H9 (cell line): ENCODE measurements at regions not wholly inside any gene's neighbourhood (a gene's known extent, or its start where the extent isn't known, plus 50 kb on each side); places are given as distances from the start of the nearest gene placed in this dataset.
A peak's percentile ranks its signal among the peaks of the same experiment; 100 is the strongest.

Experiments
- DNase-seq: peaks from one replicate; pipeline ENCODE4 v3.0.0-alpha.2; 2017
- H2AFZ ChIP-seq: one replicate; pipeline ENCODE4 v1.6.1; 2013; ENCODE audit warnings: mild to moderate bottlenecking, low read length, control low read depth, moderate library complexity
- H2AK5ac ChIP-seq: 2 replicates; pipeline ENCODE4 v1.6.1; 2013; ENCODE audit warnings: low read length, control low read depth, mixed read lengths; ENCODE audit not compliant: insufficient read length
- H2BK120ac ChIP-seq: one replicate; pipeline ENCODE4 v1.6.1; 2013; ENCODE audit warnings: low read depth, mild to moderate bottlenecking, low read length, control low read depth, inconsistent platforms; ENCODE audit not compliant: poor library complexity, severe bottlenecking
- H2BK12ac ChIP-seq: 2 replicates; pipeline ENCODE4 v1.6.1; 2013; ENCODE audit warnings: low read length, control low read depth, mixed read lengths, low read depth; ENCODE audit not compliant: insufficient read length
- H2BK15ac ChIP-seq: 2 replicates; pipeline ENCODE4 v1.6.1; 2013; ENCODE audit warnings: low read depth, low read length, control low read depth
- H2BK20ac ChIP-seq: one replicate; pipeline ENCODE4 v1.6.1; 2013; ENCODE audit warnings: low read depth, mild to moderate bottlenecking, low read length, control low read depth, inconsistent platforms; ENCODE audit not compliant: poor library complexity, severe bottlenecking
- H2BK5ac ChIP-seq: 2 replicates; pipeline ENCODE4 v1.6.1; 2013; ENCODE audit warnings: low read length, control low read depth, mixed read lengths; ENCODE audit not compliant: insufficient read length
- H3K14ac ChIP-seq: 2 replicates; pipeline ENCODE4 v1.6.1; 2013; ENCODE audit warnings: low read length, control low read depth; ENCODE audit not compliant: insufficient read depth
- H3K18ac ChIP-seq: 2 replicates; pipeline ENCODE4 v1.6.1; 2013; ENCODE audit warnings: low read depth, mild to moderate bottlenecking, mixed read lengths, low read length, control low read depth; ENCODE audit not compliant: insufficient read length
- H3K23ac ChIP-seq: 2 replicates; pipeline ENCODE4 v1.6.1; 2013; ENCODE audit warnings: low read length, control low read depth, mixed read lengths, low read depth; ENCODE audit not compliant: insufficient read length
- H3K23me2 ChIP-seq: 2 replicates; pipeline ENCODE4 v1.6.1; 2013; ENCODE audit warnings: low read depth, mild to moderate bottlenecking, mixed read lengths, low read length, control low read depth; ENCODE audit not compliant: insufficient read length, poor library complexity, severe bottlenecking
- H3K27ac ChIP-seq: 2 replicates; pipeline ENCODE4 v1.5.1; 2013; ENCODE audit warnings: low read length, control low read depth, mixed read lengths, low read depth; ENCODE audit not compliant: insufficient read length
- H3K27me3 ChIP-seq: 2 replicates; pipeline ENCODE4 v1.6.1; 2013; ENCODE audit warnings: low read length, control low read depth, inconsistent platforms; ENCODE audit not compliant: insufficient read depth
- H3K4ac ChIP-seq: 2 replicates; pipeline ENCODE4 v1.6.1; 2013; ENCODE audit warnings: low read depth, mild to moderate bottlenecking, control low read depth, inconsistent platforms, low read length, moderate library complexity
- H3K4me1 ChIP-seq: 2 replicates; pipeline ENCODE4 v1.6.1; 2013; ENCODE audit warnings: low read length, control low read depth, inconsistent platforms; ENCODE audit not compliant: insufficient read depth
- H3K4me2 ChIP-seq: 2 replicates; pipeline ENCODE4 v1.6.1; 2013; ENCODE audit warnings: low read length, control low read depth, mixed read lengths; ENCODE audit not compliant: insufficient read length, insufficient read depth
- H3K56ac ChIP-seq: 2 replicates; pipeline ENCODE4 v1.6.1; 2013; ENCODE audit warnings: low read depth, mild to moderate bottlenecking, mixed read lengths, low read length, control low read depth; ENCODE audit not compliant: insufficient read length
- H3K79me1 ChIP-seq: 2 replicates; pipeline ENCODE4 v1.6.1; 2013; ENCODE audit warnings: low read depth, mild to moderate bottlenecking, moderate library complexity, low read length, control low read depth, inconsistent platforms; ENCODE audit not compliant: insufficient read depth, poor library complexity, severe bottlenecking
- H3K79me2 ChIP-seq: 2 replicates; pipeline ENCODE4 v1.6.1; 2013; ENCODE audit warnings: low read length, control low read depth, inconsistent platforms; ENCODE audit not compliant: insufficient read depth
- H3K9ac ChIP-seq: 2 replicates; pipeline ENCODE4 v1.6.1; 2013; ENCODE audit warnings: low read length, control low read depth, mixed read lengths; ENCODE audit not compliant: insufficient read length; ENCODE audit errors: extremely low read depth
- H3K9me3 ChIP-seq: one replicate; pipeline ENCODE4 v1.6.1; 2013; ENCODE audit warnings: low read depth, low read length, inconsistent platforms; ENCODE audit not compliant: control insufficient read depth
- H3T11ph ChIP-seq: one replicate; pipeline ENCODE4 v1.6.1; 2013; ENCODE audit warnings: mild to moderate bottlenecking, low read length, control low read depth, inconsistent platforms
- H4K20me1 ChIP-seq: one replicate; pipeline ENCODE4 v1.6.1; 2013; ENCODE audit not compliant: control insufficient read depth, insufficient read length, insufficient read depth
- H4K5ac ChIP-seq: 2 replicates; pipeline ENCODE4 v1.6.1; 2013; ENCODE audit warnings: low read depth, mild to moderate bottlenecking, mixed read lengths, low read length, control low read depth; ENCODE audit not compliant: insufficient read length
- H4K8ac ChIP-seq: replicated peaks from 2 replicates; pipeline ENCODE4 v1.6.1; 2013; ENCODE audit warnings: low read length, control low read depth, mixed read lengths, low read depth; ENCODE audit not compliant: insufficient read length
- H4K91ac ChIP-seq: 2 replicates; pipeline ENCODE4 v1.6.1; 2013; ENCODE audit warnings: low read depth, mild to moderate bottlenecking, moderate library complexity, mixed read lengths, low read length, control low read depth; ENCODE audit not compliant: insufficient read length
- H3K27ac Mint-ChIP-seq, 3 experiments: 2 replicates in 2 of 3; 3 replicates in 1 of 3; pipeline ENCODE4 v1.8.0; 2020 to 2021; ENCODE audit warnings: mixed read lengths in 3 of 3, mild to moderate bottlenecking in 1 of 3, moderate library complexity in 1 of 3
- H3K27me3 Mint-ChIP-seq: 2 replicates; pipeline ENCODE4 v1.8.0; 2021; ENCODE audit warnings: low read depth, mild to moderate bottlenecking, moderate library complexity, mixed read lengths
- H3K36me3 Mint-ChIP-seq, 3 experiments: 2 replicates in 2 of 3; 3 replicates in 1 of 3; pipeline ENCODE4 v1.8.0; 2020 to 2021; ENCODE audit warnings: low read depth in 3 of 3, mixed read lengths in 3 of 3; ENCODE audit not compliant: insufficient read depth in 1 of 3
- H3K4me1 Mint-ChIP-seq, 2 experiments: 2 replicates each; pipeline ENCODE4 v1.8.0; 2020; ENCODE audit warnings: mixed read lengths in 2 of 2
- H3K4me3 Mint-ChIP-seq, 2 experiments: 2 replicates in 1 of 2; 3 replicates in 1 of 2; pipeline ENCODE4 v1.8.0; 2020 to 2021; ENCODE audit warnings: mild to moderate bottlenecking in 2 of 2, mixed read lengths in 2 of 2, moderate library complexity in 1 of 2
- H3K9me3 Mint-ChIP-seq, 2 experiments: 2 replicates in 1 of 2; 3 replicates in 1 of 2; pipeline ENCODE4 v1.8.0; 2020; ENCODE audit warnings: mild to moderate bottlenecking in 2 of 2, mixed read lengths in 2 of 2, moderate library complexity in 1 of 2
- CTCF ChIP-seq: fragments of 200-600 bp; sonication (generic); conservative IDR thresholded peaks from 3 replicates; pipeline ENCODE4 v1.8.0; 2021; ENCODE audit warnings: antibody characterized with exemption, mild to moderate bottlenecking
- WGBS: extraction: QIAGEN DNeasy Blood & Tissue Kit; methylation state at CpG from one replicate; pipeline ENCODE4 v1.1.7; 2013; ENCODE audit warnings: missing lambda C conversion rate, low lambda C conversion rate, mixed read lengths; ENCODE audit not compliant: insufficient read length; ENCODE audit errors: extremely low coverage; 5-methylcytosine and 5-hydroxymethylcytosine counted together

DNA sequence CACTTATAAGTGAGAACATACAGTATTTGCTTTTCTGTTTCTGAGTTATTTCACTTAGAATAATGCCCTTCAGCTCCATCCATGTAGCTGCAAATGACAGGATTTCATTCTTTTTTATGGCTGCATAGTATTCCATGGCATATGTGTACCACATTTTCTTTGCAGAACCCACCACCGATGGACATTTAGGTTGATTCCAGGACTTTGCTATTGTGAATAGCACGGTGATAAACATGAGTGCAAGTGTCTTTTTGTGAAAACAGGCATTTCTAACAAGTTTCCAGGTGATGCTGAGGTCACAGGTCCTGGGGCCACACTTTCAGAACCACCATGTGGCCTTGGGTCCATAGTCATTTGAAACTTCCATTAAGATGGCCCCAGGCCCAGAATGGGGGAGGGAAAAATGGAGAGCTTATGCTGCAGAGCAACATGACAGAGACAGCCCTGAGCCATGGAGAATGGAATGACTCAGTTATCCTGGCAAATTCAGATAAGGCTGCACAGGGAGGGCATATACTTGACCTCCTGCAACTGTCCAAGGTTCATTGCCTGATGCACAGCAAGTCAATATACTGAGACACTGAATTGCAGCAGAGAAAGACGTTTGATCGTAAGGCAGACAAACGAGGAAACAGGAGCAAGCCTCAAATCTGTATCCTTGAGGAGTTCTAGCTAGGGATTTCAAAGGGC, 248.0 kb upstream of the GALNT17 start:
- H2BK12ac ChIP-seq = peak overlapping the region; percentile 5
- Mint-ChIP-seq H3K9me3 (peaks cover 30% of the 10 kb centered on the region in 2 experiments), H3K36me3 (peaks cover 12 to 50% (median 22%) of the 10 kb centered on the region in 3 experiments), H3K4me1 (peaks cover 55 to 66% of the 10 kb centered on the region in 2 experiments), H3K27ac (peak overlapping the region; percentile 94 to 98 (median 97)), H3K27me3 (no peaks in the 10 kb centered on the region; the same call in 1 of the 2 replicates), H3K4me3 (peak overlapping the region in 1 of 2 experiments; percentile 15; a peak in 4 of 5 replicates)
- no peak overlapping the region for H3K9ac ChIP-seq
- H4K8ac ChIP-seq = no peak overlapping the region
- no peak overlapping the region for H2BK120ac ChIP-seq
- peak overlapping the region; percentile 83 for H3K27ac ChIP-seq
- H3K79me2 ChIP-seq = no peaks in the 10 kb centered on the region
- H3K79me1 ChIP-seq = no peaks in the 10 kb centered on the region
- no peak overlapping the region for H3K18ac ChIP-seq
- H3T11ph ChIP-seq = no peak overlapping the region
- WGBS = no CpG with 5 or more reads among the region's 5 CpGs
- peaks cover 10% of the 10 kb centered on the region; the same call in 1 of the 2 replicates for H3K4me1 ChIP-seq
- H4K20me1 ChIP-seq = no peaks in the 10 kb centered on the region
- H4K5ac ChIP-seq = no peak overlapping the region
- H3K27me3 ChIP-seq = no peaks in the 10 kb centered on the region
- H3K23me2 ChIP-seq = no peaks in the 10 kb centered on the region
- H3K23ac ChIP-seq = no peak overlapping the region
- no peak overlapping the region for H3K4ac ChIP-seq
- no peak overlapping the region for H2BK20ac ChIP-seq
- no peak for TF ChIP-seq CTCF
- H2BK15ac ChIP-seq = no peak overlapping the region
- peak overlapping the region; percentile 8 for H2BK5ac ChIP-seq
- H3K56ac ChIP-seq = no peak overlapping the region
- no peak overlapping the region for H2AK5ac ChIP-seq
- peaks cover 9% of the 10 kb centered on the region for H3K9me3 ChIP-seq
- H3K4me2 ChIP-seq = peak overlapping the region; percentile 20
- no peak for DNase-seq
- no peak overlapping the region for H2AFZ ChIP-seq
- H4K91ac ChIP-seq = no peak overlapping the region
- H3K14ac ChIP-seq = 0 out of 2 replicates have a peak overlapping the region, but pooled peaks have one; percentile 21
